Fibroblast of skin of abdomen (primary cell): ENCODE measurements at regions not wholly inside any gene's neighbourhood (a gene's known extent, or its start where the extent isn't known, plus 50 kb on each side); places are given as distances from the start of the nearest gene placed in this dataset.

Experiments used
- DNase-seq: peaks from one replicate; pipeline ENCODE4 v3.0.0-alpha.2; 2013

- no peak for DNase-seq
Observed at GRCh38 chr5:142507531-142508372, 178.1 kb downstream of the FGF1 start.

- DNase-seq: no peak
Observed at GRCh38 chr5:142506756-142507155, 179.1 kb downstream of the FGF1 start.

GRCh38 chr5:142506046-142506445 is 179.8 kb downstream of the FGF1 start:
- peak; percentile 36 for DNase-seq

- DNase-seq: no peak
Observed at GRCh38 chr5:142501890-142502289, 177.1 kb upstream of the SPRY4 start.

- DNase-seq: no peak
Observed at GRCh38 chr5:142500227-142500905, 175.5 kb upstream of the SPRY4 start.

GRCh38 chr5:142499591-142500226 is 174.9 kb upstream of the SPRY4 start:
- no peak for DNase-seq

- DNase-seq: no peak
Observed at GRCh38 chr5:142498298-142498697, 173.5 kb upstream of the SPRY4 start.

- DNase-seq: peak; percentile 76
Observed at GRCh38 chr5:142495531-142495930, 170.7 kb upstream of the SPRY4 start.

GRCh38 chr5:142493875-142494518 is 169.2 kb upstream of the SPRY4 start:
- no peak for DNase-seq

GRCh38 chr5:142492781-142493281 is 168.0 kb upstream of the SPRY4 start:
- DNase-seq: peak; percentile 44

- DNase-seq: no peak
Observed at GRCh38 chr5:142491679-142492078, 166.9 kb upstream of the SPRY4 start.

GRCh38 chr5:142491270-142491669 is 166.4 kb upstream of the SPRY4 start:
- no peak for DNase-seq

- DNase-seq: peak; percentile 82
Observed at GRCh38 chr5:142486581-142486980, 161.8 kb upstream of the SPRY4 start.

- DNase-seq: no peak
Observed at GRCh38 chr5:142486020-142486419, 161.2 kb upstream of the SPRY4 start.

GRCh38 chr5:142484821-142485387 is 160.1 kb upstream of the SPRY4 start:
- peak; percentile 66 for DNase-seq

- DNase-seq: no peak
Observed at GRCh38 chr5:142482207-142482606, 157.4 kb upstream of the SPRY4 start.

GRCh38 chr5:142481410-142481809 is 156.6 kb upstream of the SPRY4 start:
- DNase-seq: no peak

- no peak for DNase-seq
Observed at GRCh38 chr5:142479854-142480519, 155.2 kb upstream of the SPRY4 start.

GRCh38 chr5:142479150-142479549 is 154.3 kb upstream of the SPRY4 start:
- DNase-seq: no peak

GRCh38 chr5:142478113-142478512 is 153.3 kb upstream of the SPRY4 start:
- DNase-seq: no peak

GRCh38 chr5:142475102-142475513 is 150.3 kb upstream of the SPRY4 start:
- no peak for DNase-seq
